ENCODE measurements at regions not wholly inside any gene's neighbourhood (a gene's known extent, or its start where the extent isn't known, plus 50 kb on each side); places are given as distances from the start of the nearest gene placed in this dataset.

- H3K27me3 Mint-ChIP-seq (ENCODE audit: low read depth): peaks cover 31% of the 10 kb centered on the region
- DNase-seq (ENCODE audit: low spot score): no peak
- no peak overlapping the region for H3K27ac Mint-ChIP-seq (ENCODE audit: unreplicated experiment)
- H3K36me3 Mint-ChIP-seq (ENCODE audit: low read depth): no peaks in the 10 kb centered on the region
- H3K9me3 Mint-ChIP-seq (ENCODE audit: low read depth): no peaks in the 10 kb centered on the region
- TF ChIP-seq CTCF (IDR thresholded peaks at IDR 0.05): no peak
- no peak overlapping the region for H3K4me3 Mint-ChIP-seq (ENCODE audit: unreplicated experiment)
- no peaks in the 10 kb centered on the region for H3K4me1 Mint-ChIP-seq (ENCODE audit: low read depth)
These were observed 179.8 kb upstream of the PDE1C start for GRCh38 chr7:32250003-32250402.

GRCh38 chr7:32248522-32248921, 178.3 kb upstream of the PDE1C start:
- no peak overlapping the region for H3K4me3 Mint-ChIP-seq (ENCODE audit: unreplicated experiment)
- no peaks in the 10 kb centered on the region for H3K36me3 Mint-ChIP-seq (ENCODE audit: low read depth)
- H3K27ac Mint-ChIP-seq (ENCODE audit: unreplicated experiment): no peak overlapping the region
- H3K9me3 Mint-ChIP-seq (ENCODE audit: low read depth): no peaks in the 10 kb centered on the region
- H3K27me3 Mint-ChIP-seq (ENCODE audit: low read depth): peaks cover 31% of the 10 kb centered on the region
- TF ChIP-seq CTCF (IDR thresholded peaks at IDR 0.05): no peak
- no peak for DNase-seq (ENCODE audit: low spot score)
- no peaks in the 10 kb centered on the region for H3K4me1 Mint-ChIP-seq (ENCODE audit: low read depth)

- TF ChIP-seq CTCF (IDR thresholded peaks at IDR 0.05): no peak
- no peaks in the 10 kb centered on the region for H3K9me3 Mint-ChIP-seq (ENCODE audit: low read depth)
- H3K4me1 Mint-ChIP-seq (ENCODE audit: low read depth): no peaks in the 10 kb centered on the region
- no peak overlapping the region for H3K4me3 Mint-ChIP-seq (ENCODE audit: unreplicated experiment)
- no peaks in the 10 kb centered on the region for H3K36me3 Mint-ChIP-seq (ENCODE audit: low read depth)
- H3K27ac Mint-ChIP-seq (ENCODE audit: unreplicated experiment): no peak overlapping the region
- peaks cover 20% of the 10 kb centered on the region for H3K27me3 Mint-ChIP-seq (ENCODE audit: low read depth)
- no peak for DNase-seq (ENCODE audit: low spot score)
These were observed 174.7 kb upstream of the PDE1C start for GRCh38 chr7:32244806-32245345.

- no peaks in the 10 kb centered on the region for H3K4me1 Mint-ChIP-seq (ENCODE audit: low read depth)
- no peak for DNase-seq (ENCODE audit: low spot score)
- H3K36me3 Mint-ChIP-seq (ENCODE audit: low read depth): no peaks in the 10 kb centered on the region
- H3K27ac Mint-ChIP-seq (ENCODE audit: unreplicated experiment): no peak overlapping the region
- no peaks in the 10 kb centered on the region for H3K9me3 Mint-ChIP-seq (ENCODE audit: low read depth)
- H3K27me3 Mint-ChIP-seq (ENCODE audit: low read depth): peaks cover 13% of the 10 kb centered on the region
- TF ChIP-seq CTCF (IDR thresholded peaks at IDR 0.05): no peak
- no peak overlapping the region for H3K4me3 Mint-ChIP-seq (ENCODE audit: unreplicated experiment)
These were observed 173.6 kb upstream of the PDE1C start for GRCh38 chr7:32243687-32244290.

- Mint-ChIP-seq H3K27ac (ENCODE audit: unreplicated experiment) (no peak overlapping the region), H3K9me3 (ENCODE audit: low read depth) (no peaks in the 10 kb centered on the region), H3K27me3 (ENCODE audit: low read depth) (peaks cover 12% of the 10 kb centered on the region), H3K4me1 (ENCODE audit: low read depth) (no peaks in the 10 kb centered on the region), H3K4me3 (ENCODE audit: unreplicated experiment) (no peak overlapping the region), H3K36me3 (ENCODE audit: low read depth) (no peaks in the 10 kb centered on the region)
- no peak for DNase-seq (ENCODE audit: low spot score)
- TF ChIP-seq CTCF (IDR thresholded peaks at IDR 0.05): no peak
These were observed 172.2 kb upstream of the PDE1C start for GRCh38 chr7:32242436-32242835.
